Type B pancreatic cell (in vitro differentiated cells): ENCODE measurements at regions not wholly inside any gene's neighbourhood (a gene's known extent, or its start where the extent isn't known, plus 50 kb on each side); places are given as distances from the start of the nearest gene placed in this dataset.

ENCODE experiments used
- DNase-seq: peaks from one replicate; pipeline ENCODE4 v3.0.0; 2021; ENCODE audit warnings: mixed read lengths; ENCODE audit not compliant: unreplicated experiment; ENCODE audit errors: extremely low spot score
- H3K27ac Mint-ChIP-seq: 2 replicates; pipeline ENCODE4 v1.8.0; 2021; ENCODE audit warnings: mild to moderate bottlenecking, mixed read lengths
- H3K27me3 Mint-ChIP-seq: 2 replicates; pipeline ENCODE4 v1.8.0; 2021; ENCODE audit warnings: mixed read lengths
- H3K36me3 Mint-ChIP-seq: 2 replicates; pipeline ENCODE4 v1.8.0; 2021; ENCODE audit warnings: mixed read lengths
- H3K4me1 Mint-ChIP-seq: one replicate; pipeline ENCODE4 v1.8.0; 2021; ENCODE audit warnings: mixed read lengths; ENCODE audit not compliant: unreplicated experiment
- H3K4me3 Mint-ChIP-seq: 2 replicates; pipeline ENCODE4 v1.8.0; 2021; ENCODE audit warnings: mild to moderate bottlenecking, mixed read lengths
- H3K9me3 Mint-ChIP-seq: 2 replicates; pipeline ENCODE4 v1.8.0; 2021; ENCODE audit warnings: mixed read lengths
- CTCF ChIP-seq: fragments of 200-600 bp; sonication (generic); conservative IDR thresholded peaks from 2 replicates; pipeline ENCODE4 v1.5.0; 2021; ENCODE audit warnings: antibody characterized with exemption, mild to moderate bottlenecking

- Mint-ChIP-seq H3K27ac (peak overlapping the region; percentile 8), H3K27me3 (peaks cover 3% of the 10 kb centered on the region), H3K36me3 (no peaks in the 10 kb centered on the region), H3K9me3 (peaks cover 5% of the 10 kb centered on the region), H3K4me3 (no peak overlapping the region), H3K4me1 (peaks cover 33% of the 10 kb centered on the region)
- DNase-seq = no peak
- no peak for TF ChIP-seq CTCF
Observed at GRCh38 chr5:68770551-68770950, 323.3 kb upstream of the SLC30A5 start.

- TF ChIP-seq CTCF = no peak
- Mint-ChIP-seq H3K4me1 (peaks cover 26% of the 10 kb centered on the region), H3K4me3 (no peak overlapping the region), H3K27ac (no peak overlapping the region), H3K36me3 (no peaks in the 10 kb centered on the region), H3K27me3 (peaks cover 3% of the 10 kb centered on the region), H3K9me3 (peaks cover 5% of the 10 kb centered on the region)
- DNase-seq = no peak
Observed at GRCh38 chr5:68771221-68771620, 322.6 kb upstream of the SLC30A5 start.

GRCh38 chr5:68771732-68772131 lies 322.1 kb upstream of the SLC30A5 start:
- peaks cover 26% of the 10 kb centered on the region for H3K4me1 Mint-ChIP-seq
- no peak overlapping the region for H3K27ac Mint-ChIP-seq
- peaks cover 5% of the 10 kb centered on the region for H3K9me3 Mint-ChIP-seq

GRCh38 chr5:68776381-68776780 lies 317.4 kb upstream of the SLC30A5 start:
- Mint-ChIP-seq H3K4me3 (no peak overlapping the region), H3K27ac (no peak overlapping the region), H3K4me1 (peaks cover 28% of the 10 kb centered on the region), H3K36me3 (no peaks in the 10 kb centered on the region), H3K27me3 (no peaks in the 10 kb centered on the region), H3K9me3 (peaks cover 5% of the 10 kb centered on the region)
- DNase-seq = no peak
- TF ChIP-seq CTCF = no peak

More at GRCh38 chr5:68771732-68772131, 322.1 kb upstream of the SLC30A5 start:
- H3K27me3 Mint-ChIP-seq = peaks cover 3% of the 10 kb centered on the region
- no peak overlapping the region for H3K4me3 Mint-ChIP-seq
- H3K36me3 Mint-ChIP-seq = no peaks in the 10 kb centered on the region
- DNase-seq = no peak
- TF ChIP-seq CTCF = no peak

DNA sequence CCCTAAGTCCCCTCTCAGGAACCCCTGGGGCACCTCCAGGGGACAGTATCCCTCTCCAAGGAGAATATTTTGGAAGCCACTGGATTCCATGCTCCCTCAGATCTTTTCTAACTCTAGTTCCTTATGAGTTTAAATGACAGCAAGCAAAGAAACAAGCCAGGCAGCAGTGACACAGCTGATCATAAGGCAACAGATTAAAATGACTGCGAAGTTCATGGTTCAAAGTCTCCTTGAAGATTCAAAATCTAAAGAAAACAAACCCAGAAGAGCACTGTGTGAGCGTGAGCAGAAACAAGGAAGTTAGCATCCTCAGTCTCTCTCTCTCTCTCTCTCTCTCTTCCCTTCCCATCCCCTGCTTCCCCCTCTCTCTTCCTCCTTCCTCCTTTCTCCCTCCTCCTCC lies 316.7 kb upstream of the SLC30A5 start:
- no peaks in the 10 kb centered on the region for H3K36me3 Mint-ChIP-seq
- H3K4me3 Mint-ChIP-seq = no peak overlapping the region
- no peak overlapping the region for H3K27ac Mint-ChIP-seq
- no peak for DNase-seq
- H3K4me1 Mint-ChIP-seq = peaks cover 21% of the 10 kb centered on the region
- no peaks in the 10 kb centered on the region for H3K27me3 Mint-ChIP-seq
- TF ChIP-seq CTCF = no peak
- H3K9me3 Mint-ChIP-seq = peaks cover 5% of the 10 kb centered on the region

DNA sequence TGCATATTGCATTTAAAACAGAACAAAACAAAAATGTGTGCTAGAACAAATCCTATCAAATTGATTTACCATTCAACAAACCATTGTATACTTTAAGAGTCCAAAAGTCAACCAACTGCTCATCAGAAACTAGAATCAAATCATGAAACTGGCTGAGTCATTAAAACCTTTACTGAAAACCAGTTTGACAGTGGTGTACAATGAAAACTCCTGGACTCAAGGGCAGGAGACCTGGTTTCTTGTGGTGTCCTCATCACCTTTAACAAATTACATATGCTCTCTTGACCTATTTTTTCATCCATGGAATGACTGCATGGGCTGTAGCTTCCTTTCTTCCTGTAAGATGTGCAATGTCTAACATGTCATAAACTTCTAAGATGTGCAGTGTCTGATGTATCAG lies 315.3 kb upstream of the SLC30A5 start:
- H3K27me3 Mint-ChIP-seq = no peaks in the 10 kb centered on the region
- H3K36me3 Mint-ChIP-seq = no peaks in the 10 kb centered on the region
- H3K9me3 Mint-ChIP-seq = peaks cover 5% of the 10 kb centered on the region
- no peak overlapping the region for H3K27ac Mint-ChIP-seq
- no peak for TF ChIP-seq CTCF
- no peak overlapping the region for H3K4me3 Mint-ChIP-seq
- no peak for DNase-seq
- H3K4me1 Mint-ChIP-seq = peaks cover 14% of the 10 kb centered on the region
